Mesenchymal stem cell (in vitro differentiated cells and primary cell): ENCODE measurements at regions not wholly inside any gene's neighbourhood (a gene's known extent, or its start where the extent isn't known, plus 50 kb on each side); places are given as distances from the start of the nearest gene placed in this dataset.

Experiments used
- DNase-seq: peaks from one replicate; pipeline ENCODE4 v3.0.0-alpha.2; 2013
- H2AFZ ChIP-seq: one replicate; pipeline ENCODE4 v1.6.1; 2013; ENCODE audit warnings: low read depth, mild to moderate bottlenecking, control low read depth, inconsistent platforms, low read length, moderate library complexity
- H2AK5ac ChIP-seq: 2 replicates; pipeline ENCODE4 v1.6.1; 2013; ENCODE audit warnings: low read length, moderate library complexity, mild to moderate bottlenecking, inconsistent platforms; ENCODE audit not compliant: severe bottlenecking
- H2BK120ac ChIP-seq: one replicate; pipeline ENCODE4 v1.6.1; 2013; ENCODE audit warnings: low read depth, mild to moderate bottlenecking, inconsistent platforms, low read length, moderate library complexity
- H2BK12ac ChIP-seq, 2 experiments: one replicate each; pipeline ENCODE4 v1.6.1; 2013; ENCODE audit warnings: inconsistent platforms in 2 of 2, low read length in 2 of 2, mild to moderate bottlenecking in 2 of 2, moderate library complexity in 2 of 2, control low read depth in 1 of 2
- H2BK15ac ChIP-seq: one replicate; pipeline ENCODE4 v1.6.1; 2013; ENCODE audit warnings: mild to moderate bottlenecking, low read depth, inconsistent platforms; ENCODE audit not compliant: poor library complexity, severe bottlenecking
- H2BK5ac ChIP-seq: 2 replicates; pipeline ENCODE4 v1.6.1; 2013; ENCODE audit warnings: low read depth, mild to moderate bottlenecking, low read length, control low read depth, inconsistent platforms; ENCODE audit not compliant: poor library complexity, severe bottlenecking
- H3K14ac ChIP-seq, 2 experiments: one replicate each; pipeline ENCODE4 v1.6.1; 2013; ENCODE audit warnings: inconsistent platforms in 2 of 2, low read length in 2 of 2, control low read depth in 1 of 2, mild to moderate bottlenecking in 1 of 2, moderate library complexity in 1 of 2
- H3K18ac ChIP-seq, 2 experiments: one replicate each; pipeline ENCODE4 v1.6.1; 2013; ENCODE audit warnings: inconsistent platforms in 2 of 2, low read length in 2 of 2, control low read depth in 1 of 2, low read depth in 1 of 2, mild to moderate bottlenecking in 1 of 2
- H3K23ac ChIP-seq, 2 experiments: one replicate each; pipeline ENCODE4 v1.6.1; 2013; ENCODE audit warnings: inconsistent platforms in 2 of 2, low read length in 2 of 2, mild to moderate bottlenecking in 2 of 2, moderate library complexity in 2 of 2, control low read depth in 1 of 2
- H3K27ac ChIP-seq: 2 replicates; pipeline ENCODE4 v1.5.1; 2013; ENCODE audit warnings: mild to moderate bottlenecking, moderate library complexity, low read length, control low read depth, inconsistent platforms; ENCODE audit not compliant: poor library complexity, severe bottlenecking
- H3K27me3 ChIP-seq, 2 experiments: 2 replicates each; pipeline versions ENCODE4 v1.6.1 to v1.7.0; 2013; ENCODE audit warnings: low read length in 2 of 2, mild to moderate bottlenecking in 2 of 2, moderate library complexity in 2 of 2, control low read depth in 1 of 2, inconsistent platforms in 1 of 2; ENCODE audit not compliant: control insufficient read depth in 1 of 2, insufficient read depth in 1 of 2
- H3K36me3 ChIP-seq, 2 experiments: 2 replicates each; pipeline versions ENCODE4 v1.6.1 to v1.7.0; 2013; ENCODE audit warnings: low read length in 2 of 2, control low read depth in 1 of 2, inconsistent platforms in 1 of 2, low read depth in 1 of 2, mild to moderate bottlenecking in 1 of 2; ENCODE audit not compliant: insufficient read depth in 2 of 2, control insufficient read depth in 1 of 2
- H3K4ac ChIP-seq, 2 experiments: one replicate each; pipeline ENCODE4 v1.6.1; 2013; ENCODE audit warnings: inconsistent platforms in 2 of 2, low read length in 2 of 2, mild to moderate bottlenecking in 2 of 2, moderate library complexity in 2 of 2, control low read depth in 1 of 2, low read depth in 1 of 2
- H3K4me1 ChIP-seq: 2 replicates; pipeline ENCODE4 v1.6.1; 2013; ENCODE audit warnings: low read depth, low read length, control low read depth; ENCODE audit not compliant: control insufficient read depth, insufficient read depth
- H3K4me2 ChIP-seq: 2 replicates; pipeline ENCODE4 v1.6.1; 2013; ENCODE audit warnings: low read length, mild to moderate bottlenecking, inconsistent platforms; ENCODE audit not compliant: poor library complexity, severe bottlenecking
- H3K4me3 ChIP-seq, 2 experiments: 2 replicates each; pipeline versions ENCODE4 v1.5.1 to v1.7.0; 2013; ENCODE audit warnings: low read length in 2 of 2, mild to moderate bottlenecking in 2 of 2, control low read depth in 1 of 2, low read depth in 1 of 2; ENCODE audit not compliant: insufficient read depth in 1 of 2
- H3K79me1 ChIP-seq: replicated peaks from 2 replicates; pipeline ENCODE4 v1.6.1; 2013; ENCODE audit warnings: mild to moderate bottlenecking, control low read depth, low read length, inconsistent platforms; ENCODE audit not compliant: poor library complexity, severe bottlenecking
- H3K9ac ChIP-seq: 2 replicates; pipeline ENCODE4 v1.7.0; 2013; ENCODE audit warnings: mild to moderate bottlenecking, low read length, moderate library complexity
- H3K9me3 ChIP-seq: 2 replicates; pipeline ENCODE4 v1.7.0; 2013; ENCODE audit warnings: mild to moderate bottlenecking, low read length; ENCODE audit not compliant: control insufficient read depth
- H4K8ac ChIP-seq: one replicate; pipeline ENCODE4 v1.6.1; 2013; ENCODE audit warnings: inconsistent platforms, mild to moderate bottlenecking, low read length, moderate library complexity
- H4K91ac ChIP-seq: one replicate; pipeline ENCODE4 v1.6.1; 2013; ENCODE audit warnings: mild to moderate bottlenecking, low read length, inconsistent platforms
- WGBS: methylation state at CpG from one replicate; pipeline ENCODE4 v1.1.7; 2013; ENCODE audit warnings: mixed read lengths; 5-methylcytosine and 5-hydroxymethylcytosine counted together

- Histone ChIP-seq H2BK15ac (no peak overlapping the region), H3K4me1 (no peaks in the 10 kb centered on the region), H3K9me3 (no peaks in the 10 kb centered on the region), H4K8ac (no peak overlapping the region), H3K9ac (no peak overlapping the region), H3K4ac (no peak overlapping the region), H3K4me3 (no peak overlapping the region), H2AK5ac (no peak overlapping the region), H3K36me3 (no peaks in the 10 kb centered on the region), H2AFZ (no peak overlapping the region), H3K18ac (no peak overlapping the region), H3K27me3 (peaks cover 0 to 26% of the 10 kb centered on the region in 2 experiments), H2BK12ac (no peak overlapping the region), H3K27ac (no peak overlapping the region), H2BK5ac (no peak overlapping the region), H4K91ac (no peak overlapping the region), H3K4me2 (no peak overlapping the region), H3K23ac (no peak overlapping the region), H2BK120ac (no peak overlapping the region), H3K79me1 (no peaks in the 10 kb centered on the region), H3K14ac (no peak overlapping the region)
- DNase-seq, result no peak
- WGBS, result 88% methylated on average over 3 of the region's 3 CpGs
These were observed 301.7 kb downstream of the KCNS3 start for GRCh38 chr2:18180031-18180610.

- no peaks in the 10 kb centered on the region for H3K4me1 ChIP-seq
These were observed 300.4 kb downstream of the KCNS3 start for GRCh38 chr2:18178736-18179349.

GRCh38 chr2:18176679-18177215, 298.3 kb downstream of the KCNS3 start:
- no peak overlapping the region for H3K4me3 ChIP-seq
- H3K27me3 ChIP-seq, result peaks cover 0 to 21% of the 10 kb centered on the region in 2 experiments
- no peak overlapping the region for H2BK12ac ChIP-seq
- H3K9ac ChIP-seq, result no peak overlapping the region
- DNase-seq, result no peak
- H4K8ac ChIP-seq, result no peak overlapping the region
- H3K4ac ChIP-seq, result no peak overlapping the region
- no peak overlapping the region for H2BK120ac ChIP-seq
- H2AK5ac ChIP-seq, result no peak overlapping the region
- H3K4me2 ChIP-seq, result no peak overlapping the region
- H2AFZ ChIP-seq, result no peak overlapping the region
- WGBS, result 87% methylated on average over 1 of the region's 2 CpGs
- no peak overlapping the region for H3K18ac ChIP-seq
- no peak overlapping the region for H3K27ac ChIP-seq
- H3K23ac ChIP-seq, result no peak overlapping the region
- H3K4me1 ChIP-seq, result no peaks in the 10 kb centered on the region
- H3K79me1 ChIP-seq, result no peaks in the 10 kb centered on the region
- no peaks in the 10 kb centered on the region for H3K9me3 ChIP-seq
- no peak overlapping the region for H2BK5ac ChIP-seq
- no peak overlapping the region for H2BK15ac ChIP-seq
- H4K91ac ChIP-seq, result no peak overlapping the region
- no peak overlapping the region for H3K14ac ChIP-seq
- no peaks in the 10 kb centered on the region for H3K36me3 ChIP-seq

More at GRCh38 chr2:18178736-18179349, 300.4 kb downstream of the KCNS3 start:
- Histone ChIP-seq H3K4me2 (no peak overlapping the region), H2BK5ac (no peak overlapping the region), H3K4me3 (no peak overlapping the region), H2AK5ac (no peak overlapping the region), H3K27ac (no peak overlapping the region), H3K23ac (no peak overlapping the region), H2AFZ (no peak overlapping the region), H4K8ac (no peak overlapping the region), H3K27me3 (peaks cover 0 to 27% of the 10 kb centered on the region in 2 experiments), H2BK15ac (no peak overlapping the region), H3K18ac (no peak overlapping the region), H2BK12ac (no peak overlapping the region), H4K91ac (no peak overlapping the region), H3K9ac (no peak overlapping the region), H3K4ac (no peak overlapping the region), H3K79me1 (no peaks in the 10 kb centered on the region), H3K36me3 (no peaks in the 10 kb centered on the region), H3K14ac (no peak overlapping the region), H2BK120ac (no peak overlapping the region), H3K9me3 (no peaks in the 10 kb centered on the region)
- peak; percentile 66 for DNase-seq
- WGBS, result 36% methylated on average over 1 of the region's 1 CpG

GRCh38 chr2:18172607-18173006, 294.1 kb downstream of the KCNS3 start:
- Histone ChIP-seq H2BK12ac (no peak overlapping the region), H3K18ac (no peak overlapping the region), H3K27me3 (peaks cover 0 to 16% of the 10 kb centered on the region in 2 experiments), H3K9me3 (no peaks in the 10 kb centered on the region), H4K8ac (no peak overlapping the region), H4K91ac (no peak overlapping the region), H3K4me1 (peaks cover 6% of the 10 kb centered on the region), H3K4ac (no peak overlapping the region), H3K4me2 (no peak overlapping the region), H2BK120ac (no peak overlapping the region), H3K4me3 (no peak overlapping the region), H2BK15ac (no peak overlapping the region), H2BK5ac (no peak overlapping the region), H3K27ac (no peak overlapping the region), H2AK5ac (no peak overlapping the region), H3K14ac (no peak overlapping the region), H3K79me1 (no peaks in the 10 kb centered on the region), H2AFZ (no peak overlapping the region), H3K9ac (no peak overlapping the region), H3K36me3 (no peaks in the 10 kb centered on the region), H3K23ac (no peak overlapping the region)
- DNase-seq, result no peak
- WGBS, result 98% methylated on average over 2 of the region's 2 CpGs
